ENCODE measurements at regions not wholly inside any gene's neighbourhood (a gene's known extent, or its start where the extent isn't known, plus 50 kb on each side); places are given as distances from the start of the nearest gene placed in this dataset.

GRCh38 chr1:96048572-96049212 lies 672.9 kb upstream of the PTBP2 start:
- TF ChIP-seq CTCF (IDR thresholded peaks at IDR 0.05): no peak
- TF ChIP-seq POLR2A (IDR thresholded peaks at IDR 0.05): no peak

Measured in thyroid gland (tissue), 4 donors.